HG03521 (cell line): ENCODE measurements at regions not wholly inside any gene's neighbourhood (a gene's known extent, or its start where the extent isn't known, plus 50 kb on each side); places are given as distances from the start of the nearest gene placed in this dataset.

ENCODE experiments used
- ATAC-seq: cut with Tn5 transposase; IDR thresholded peaks from one replicate; pipeline ENCODE4 v1.9.1; 2021; ENCODE audit warnings: mild to moderate bottlenecking, moderate library complexity; ENCODE audit not compliant: unreplicated experiment

- no peak for ATAC-seq
These were observed 96.1 kb upstream of the NXT1 start for GRCh38 chr20:23254505-23254904.

GRCh38 chr20:23254034-23254433 is 96.6 kb upstream of the NXT1 start:
- no peak for ATAC-seq

- no peak for ATAC-seq
These were observed 97.1 kb upstream of the NXT1 start for GRCh38 chr20:23253524-23253923.

- no peak for ATAC-seq
These were observed 98.8 kb upstream of the NXT1 start for GRCh38 chr20:23251779-23252178.

- no peak for ATAC-seq
These were observed 101.0 kb upstream of the NXT1 start for GRCh38 chr20:23249541-23249940.

- no peak for ATAC-seq
These were observed 102.1 kb upstream of the NXT1 start for GRCh38 chr20:23248461-23248882.

GRCh38 chr20:23246717-23247664 is 103.6 kb upstream of the NXT1 start:
- ATAC-seq = no peak

GRCh38 chr20:23245553-23246181 is 104.9 kb upstream of the NXT1 start:
- peak; percentile 73 for ATAC-seq

- ATAC-seq = no peak
These were observed 105.6 kb upstream of the NXT1 start for GRCh38 chr20:23244916-23245552.

GRCh38 chr20:23244156-23244915 is 106.3 kb upstream of the NXT1 start:
- ATAC-seq = no peak

GRCh38 chr20:23243791-23244155 is 106.8 kb upstream of the NXT1 start:
- no peak for ATAC-seq

GRCh38 chr20:23242556-23243180 is 107.9 kb upstream of the NXT1 start:
- ATAC-seq = no peak

- no peak for ATAC-seq
These were observed 108.5 kb upstream of the NXT1 start for GRCh38 chr20:23242104-23242503.

GRCh38 chr20:23241416-23241815 is 109.2 kb upstream of the NXT1 start:
- ATAC-seq = no peak

- no peak for ATAC-seq
These were observed 110.1 kb upstream of the NXT1 start for GRCh38 chr20:23240519-23240918.

GRCh38 chr20:23237201-23237600 is 113.4 kb upstream of the NXT1 start:
- ATAC-seq = no peak

GRCh38 chr20:23235173-23236027 is 115.2 kb upstream of the NXT1 start:
- ATAC-seq = no peak

GRCh38 chr20:23234311-23235078 is 116.1 kb upstream of the NXT1 start:
- no peak for ATAC-seq

GRCh38 chr20:23233341-23233740 is 117.2 kb upstream of the NXT1 start:
- no peak for ATAC-seq
